Transverse colon (tissue), 4 donors: ENCODE measurements at regions not wholly inside any gene's neighbourhood (a gene's known extent, or its start where the extent isn't known, plus 50 kb on each side); places are given as distances from the start of the nearest gene placed in this dataset.

ENCODE experiments used
- EP300 ChIP-seq: sonication (generic); formaldehyde crosslinking; IDR thresholded peaks from one replicate; pipeline ENCODE4 v1.6.1; 2017; ENCODE audit warnings: antibody characterized with exemption, low read depth
- POLR2A ChIP-seq: fragments of 450-650 bp; IDR thresholded peaks from one replicate; pipeline ENCODE4 v1.6.1; 2016; ENCODE audit warnings: antibody characterized with exemption, mild to moderate bottlenecking, moderate library complexity
- POLR2AphosphoS5 ChIP-seq, 3 donors: sonication (generic); formaldehyde crosslinking; IDR thresholded peaks; one replicate each; pipeline ENCODE4 v1.6.1; 2016; ENCODE audit warnings: antibody characterized with exemption in 3 of 3
- TF ChIP-seq, protein P1 (sequence below), 5 experiments: fragments of 200-600 bp in 3 of 5; fragments of 450-650 bp in 2 of 5; sonication (generic) in 3 of 5; IDR thresholded peaks; 1 replicate in 2 of 5; 2 replicates in 3 of 5; pipeline ENCODE4 v1.5.1; 2016 to 2017; ENCODE audit warnings: antibody characterized with exemption in 5 of 5, inconsistent platforms in 3 of 5, mild to moderate bottlenecking in 2 of 5, moderate library complexity in 1 of 5

DNA sequence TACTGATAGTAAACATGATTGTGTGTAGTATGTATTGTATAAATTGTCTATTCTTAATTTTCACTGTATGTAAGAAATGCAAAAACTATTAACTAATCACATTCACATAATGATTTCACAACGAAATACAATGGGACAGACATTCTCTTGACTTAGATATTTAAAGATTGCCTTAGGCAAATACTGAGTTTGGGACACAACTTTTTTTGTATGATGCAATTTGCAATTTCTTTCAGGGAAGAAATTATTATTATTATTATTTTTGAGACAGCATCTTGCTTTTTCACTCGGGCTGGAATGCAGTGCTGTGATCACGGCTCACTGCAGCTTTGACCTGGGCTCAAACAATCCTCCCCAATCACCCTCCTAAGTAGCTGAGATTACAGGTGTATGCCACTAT, 173.2 kb upstream of the TRIM24 start:
- TF ChIP-seq, protein P1, sequence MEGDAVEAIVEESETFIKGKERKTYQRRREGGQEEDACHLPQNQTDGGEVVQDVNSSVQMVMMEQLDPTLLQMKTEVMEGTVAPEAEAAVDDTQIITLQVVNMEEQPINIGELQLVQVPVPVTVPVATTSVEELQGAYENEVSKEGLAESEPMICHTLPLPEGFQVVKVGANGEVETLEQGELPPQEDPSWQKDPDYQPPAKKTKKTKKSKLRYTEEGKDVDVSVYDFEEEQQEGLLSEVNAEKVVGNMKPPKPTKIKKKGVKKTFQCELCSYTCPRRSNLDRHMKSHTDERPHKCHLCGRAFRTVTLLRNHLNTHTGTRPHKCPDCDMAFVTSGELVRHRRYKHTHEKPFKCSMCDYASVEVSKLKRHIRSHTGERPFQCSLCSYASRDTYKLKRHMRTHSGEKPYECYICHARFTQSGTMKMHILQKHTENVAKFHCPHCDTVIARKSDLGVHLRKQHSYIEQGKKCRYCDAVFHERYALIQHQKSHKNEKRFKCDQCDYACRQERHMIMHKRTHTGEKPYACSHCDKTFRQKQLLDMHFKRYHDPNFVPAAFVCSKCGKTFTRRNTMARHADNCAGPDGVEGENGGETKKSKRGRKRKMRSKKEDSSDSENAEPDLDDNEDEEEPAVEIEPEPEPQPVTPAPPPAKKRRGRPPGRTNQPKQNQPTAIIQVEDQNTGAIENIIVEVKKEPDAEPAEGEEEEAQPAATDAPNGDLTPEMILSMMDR (IDR thresholded peaks at IDR 0.05): no peak
- TF ChIP-seq EP300 (no peak), POLR2A (no peak), POLR2AphosphoS5 (IDR thresholded peaks at IDR 0.05) (no peak)
